ENCODE measurements at regions not wholly inside any gene's neighbourhood (a gene's known extent, or its start where the extent isn't known, plus 50 kb on each side); places are given as distances from the start of the nearest gene placed in this dataset.

- no peak for DNase-seq (ENCODE audit: low spot score)
Measured at GRCh38 chr2:19783935-19784334, 117.8 kb downstream of the TTC32 start.

- no peak for DNase-seq (ENCODE audit: low spot score)
Measured at GRCh38 chr2:19776941-19777514, 124.8 kb downstream of the TTC32 start.

GRCh38 chr2:19775838-19776237, 125.9 kb downstream of the TTC32 start:
- no peak for DNase-seq (ENCODE audit: low spot score)

- DNase-seq (ENCODE audit: low spot score) = no peak
Measured at GRCh38 chr2:19775315-19775714, 126.5 kb downstream of the TTC32 start.

GRCh38 chr2:19774805-19775176, 127.0 kb downstream of the TTC32 start:
- no peak for DNase-seq (ENCODE audit: low spot score)

- DNase-seq (ENCODE audit: low spot score) = no peak
Measured at GRCh38 chr2:19772981-19773380, 128.8 kb downstream of the TTC32 start.

- no peak for DNase-seq (ENCODE audit: low spot score)
Measured at GRCh38 chr2:19769513-19769912, 132.3 kb downstream of the TTC32 start.

GRCh38 chr2:19767899-19768298, 133.9 kb downstream of the TTC32 start:
- no peak for DNase-seq (ENCODE audit: low spot score)

- no peak for DNase-seq (ENCODE audit: low spot score)
Measured at GRCh38 chr2:19764998-19765397, 136.8 kb downstream of the TTC32 start.

GRCh38 chr2:19763731-19764130, 138.1 kb downstream of the TTC32 start:
- no peak for DNase-seq (ENCODE audit: low spot score)

- no peak for DNase-seq (ENCODE audit: low spot score)
Measured at GRCh38 chr2:19762959-19763605, 138.7 kb downstream of the TTC32 start.

- no peak for DNase-seq (ENCODE audit: low spot score)
Measured at GRCh38 chr2:19762142-19762541, 139.6 kb downstream of the TTC32 start.

GRCh38 chr2:19759880-19760279, 141.9 kb downstream of the TTC32 start:
- no peak for DNase-seq (ENCODE audit: low spot score)

- DNase-seq (ENCODE audit: low spot score) = no peak
Measured at GRCh38 chr2:19758658-19759057, 143.1 kb downstream of the TTC32 start.

- no peak for DNase-seq (ENCODE audit: low spot score)
Measured at GRCh38 chr2:19757586-19757985, 144.2 kb downstream of the TTC32 start.

- no peak for DNase-seq (ENCODE audit: low spot score)
Measured at GRCh38 chr2:19754907-19755306, 146.9 kb downstream of the TTC32 start.

- no peak for DNase-seq (ENCODE audit: low spot score)
Measured at GRCh38 chr2:19753818-19754217, 148.0 kb downstream of the TTC32 start.

GRCh38 chr2:19753314-19753713, 148.5 kb downstream of the TTC32 start:
- no peak for DNase-seq (ENCODE audit: low spot score)

- DNase-seq (ENCODE audit: low spot score) = no peak
Measured at GRCh38 chr2:19752500-19752899, 149.3 kb downstream of the TTC32 start.

- no peak for DNase-seq (ENCODE audit: low spot score)
Measured at GRCh38 chr2:19751631-19752030, 150.2 kb downstream of the TTC32 start.

GRCh38 chr2:19750136-19750535, 151.6 kb downstream of the TTC32 start:
- no peak for DNase-seq (ENCODE audit: low spot score)

GRCh38 chr2:19749507-19749836, 152.3 kb downstream of the TTC32 start:
- DNase-seq (ENCODE audit: low spot score) = no peak

GRCh38 chr2:19748711-19749506, 152.9 kb downstream of the TTC32 start:
- no peak for DNase-seq (ENCODE audit: low spot score)

- DNase-seq (ENCODE audit: low spot score) = no peak
Measured at GRCh38 chr2:19748073-19748375, 153.8 kb downstream of the TTC32 start.

Data from CD4-positive, alpha-beta T cell treated with Interleukin-6 at 100 ng/mL for 8 hours (primary cell).